ENCODE measurements at regions not wholly inside any gene's neighbourhood (a gene's known extent, or its start where the extent isn't known, plus 50 kb on each side); places are given as distances from the start of the nearest gene placed in this dataset.

- DNase-seq (ENCODE audit: low read depth) = no peak
- no peaks in the 10 kb centered on the region for H3K27me3 ChIP-seq (ENCODE audit: control insufficient read depth, insufficient read depth, low read length)
- no peaks in the 10 kb centered on the region for H3K36me3 ChIP-seq (ENCODE audit: control insufficient read depth, insufficient read depth, low read length)
- ChIA-PET POLR2A (no interaction called here), CTCF (no interaction called here)
- TF ChIP-seq, protein P1, sequence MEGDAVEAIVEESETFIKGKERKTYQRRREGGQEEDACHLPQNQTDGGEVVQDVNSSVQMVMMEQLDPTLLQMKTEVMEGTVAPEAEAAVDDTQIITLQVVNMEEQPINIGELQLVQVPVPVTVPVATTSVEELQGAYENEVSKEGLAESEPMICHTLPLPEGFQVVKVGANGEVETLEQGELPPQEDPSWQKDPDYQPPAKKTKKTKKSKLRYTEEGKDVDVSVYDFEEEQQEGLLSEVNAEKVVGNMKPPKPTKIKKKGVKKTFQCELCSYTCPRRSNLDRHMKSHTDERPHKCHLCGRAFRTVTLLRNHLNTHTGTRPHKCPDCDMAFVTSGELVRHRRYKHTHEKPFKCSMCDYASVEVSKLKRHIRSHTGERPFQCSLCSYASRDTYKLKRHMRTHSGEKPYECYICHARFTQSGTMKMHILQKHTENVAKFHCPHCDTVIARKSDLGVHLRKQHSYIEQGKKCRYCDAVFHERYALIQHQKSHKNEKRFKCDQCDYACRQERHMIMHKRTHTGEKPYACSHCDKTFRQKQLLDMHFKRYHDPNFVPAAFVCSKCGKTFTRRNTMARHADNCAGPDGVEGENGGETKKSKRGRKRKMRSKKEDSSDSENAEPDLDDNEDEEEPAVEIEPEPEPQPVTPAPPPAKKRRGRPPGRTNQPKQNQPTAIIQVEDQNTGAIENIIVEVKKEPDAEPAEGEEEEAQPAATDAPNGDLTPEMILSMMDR (IDR thresholded peaks at IDR 0.05; ENCODE audit: insufficient read depth, low read depth, low read length) = no peak
- no peak overlapping the region for H3K4me3 ChIP-seq (ENCODE audit: low read depth, low read length)
Observed at GRCh38 chr12:86523844-86524243, 267.7 kb upstream of the MGAT4C start.

GRCh38 chr12:86521870-86522269 lies 265.7 kb upstream of the MGAT4C start:
- ChIA-PET CTCF (interaction anchor here (1.0 kb wide), 1 partner anchor 13 kb away, joined by 3 read pairs; no protein-coding TSS in a partner anchor), POLR2A (no interaction called here)
- no peaks in the 10 kb centered on the region for H3K27me3 ChIP-seq (ENCODE audit: control insufficient read depth, insufficient read depth, low read length)
- TF ChIP-seq, protein P1 (IDR thresholded peaks at IDR 0.05; ENCODE audit: insufficient read depth, low read depth, low read length) = no peak
- no peaks in the 10 kb centered on the region for H3K36me3 ChIP-seq (ENCODE audit: control insufficient read depth, insufficient read depth, low read length)
- no peak for DNase-seq (ENCODE audit: low read depth)
- H3K4me3 ChIP-seq (ENCODE audit: low read depth, low read length) = no peak overlapping the region

DNA sequence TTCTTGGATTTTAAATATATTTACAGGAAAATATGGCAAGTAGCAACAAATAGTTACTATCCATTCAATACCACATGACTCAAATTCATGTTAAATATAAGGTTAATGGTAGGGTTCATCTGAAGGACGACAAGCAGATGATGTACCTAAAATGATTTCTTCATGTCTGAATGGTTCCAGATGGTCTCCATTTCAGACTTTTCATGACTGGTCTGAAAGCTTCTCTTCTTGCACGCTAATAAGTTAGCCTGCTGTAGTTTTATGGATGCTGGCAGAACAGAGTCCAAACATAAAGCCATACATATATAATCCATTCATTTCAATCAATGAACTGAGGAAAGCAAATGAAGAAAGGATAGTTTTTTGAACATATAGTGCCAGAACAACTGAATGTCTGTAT lies 257.0 kb upstream of the MGAT4C start:
- POLR2A ChIA-PET = no interaction called here
- no peak for DNase-seq (ENCODE audit: low read depth)
- TF ChIP-seq, protein P1 (IDR thresholded peaks at IDR 0.05; ENCODE audit: insufficient read depth, low read depth, low read length) = no peak
- Histone ChIP-seq H3K4me3 (ENCODE audit: low read depth, low read length) (no peak overlapping the region), H3K36me3 (ENCODE audit: control insufficient read depth, insufficient read depth, low read length) (no peaks in the 10 kb centered on the region), H3K27me3 (ENCODE audit: control insufficient read depth, insufficient read depth, low read length) (no peaks in the 10 kb centered on the region)
- CTCF ChIA-PET = no interaction called here

DNA sequence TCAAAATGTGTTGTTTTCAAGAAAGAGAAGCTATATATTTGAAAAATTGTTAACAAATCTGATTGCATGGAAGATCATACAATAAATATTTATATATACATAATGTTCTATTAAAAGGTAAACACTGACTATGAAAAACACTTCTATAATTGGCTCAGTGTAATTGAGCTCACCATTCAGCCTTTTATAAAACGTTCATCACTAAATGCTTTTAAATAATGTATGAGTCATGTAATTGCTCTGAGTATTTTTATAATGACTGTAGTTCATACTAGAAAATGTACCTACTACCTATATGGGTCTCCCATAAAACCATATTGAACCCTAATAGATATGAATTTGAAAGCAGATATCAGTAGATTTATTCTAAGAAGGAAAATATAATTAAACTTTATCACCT lies 240.4 kb upstream of the MGAT4C start:
- CTCF ChIA-PET = no interaction called here
- Histone ChIP-seq H3K36me3 (ENCODE audit: control insufficient read depth, insufficient read depth, low read length) (no peaks in the 10 kb centered on the region), H3K4me3 (ENCODE audit: low read depth, low read length) (no peak overlapping the region), H3K27me3 (ENCODE audit: control insufficient read depth, insufficient read depth, low read length) (no peaks in the 10 kb centered on the region)
- DNase-seq (ENCODE audit: low read depth) = no peak
- TF ChIP-seq, protein P1 (IDR thresholded peaks at IDR 0.05; ENCODE audit: insufficient read depth, low read depth, low read length) = no peak
- POLR2A ChIA-PET = no interaction called here

- no peaks in the 10 kb centered on the region for H3K27me3 ChIP-seq (ENCODE audit: control insufficient read depth, insufficient read depth, low read length)
- TF ChIP-seq, protein P1 (IDR thresholded peaks at IDR 0.05; ENCODE audit: insufficient read depth, low read depth, low read length) = no peak
- ChIA-PET CTCF (no interaction called here), POLR2A (no interaction called here)
- no peak for DNase-seq (ENCODE audit: low read depth)
- no peaks in the 10 kb centered on the region for H3K36me3 ChIP-seq (ENCODE audit: control insufficient read depth, insufficient read depth, low read length)
- H3K4me3 ChIP-seq (ENCODE audit: low read depth, low read length) = no peak overlapping the region
Observed at GRCh38 chr12:86484473-86484872, 228.3 kb upstream of the MGAT4C start.
